Retinal pigment epithelial cell (primary cell): ENCODE measurements at regions not wholly inside any gene's neighbourhood (a gene's known extent, or its start where the extent isn't known, plus 50 kb on each side); places are given as distances from the start of the nearest gene placed in this dataset.
A peak's percentile ranks its signal among the peaks of the same experiment; 100 is the strongest.

Source experiments
- DNase-seq: peaks from one replicate; pipeline ENCODE4 v3.0.0-alpha.2; 2010; ENCODE audit warnings: low read depth
- H3K4me3 ChIP-seq: 2 replicates; pipeline ENCODE4 v1.5.1; 2011; ENCODE audit warnings: mild to moderate bottlenecking, low read length, control low read depth, moderate library complexity
- CTCF ChIP-seq: conservative IDR thresholded peaks from 2 replicates; pipeline ENCODE4 v1.5.1; 2011; ENCODE audit warnings: low read depth, low read length, control low read depth, inconsistent platforms

GRCh38 chr3:127457546-127458145 lies 132.9 kb downstream of the TPRA1 start:
- TF ChIP-seq CTCF: no peak
- no peak overlapping the region for H3K4me3 ChIP-seq
- no peak for DNase-seq

DNA sequence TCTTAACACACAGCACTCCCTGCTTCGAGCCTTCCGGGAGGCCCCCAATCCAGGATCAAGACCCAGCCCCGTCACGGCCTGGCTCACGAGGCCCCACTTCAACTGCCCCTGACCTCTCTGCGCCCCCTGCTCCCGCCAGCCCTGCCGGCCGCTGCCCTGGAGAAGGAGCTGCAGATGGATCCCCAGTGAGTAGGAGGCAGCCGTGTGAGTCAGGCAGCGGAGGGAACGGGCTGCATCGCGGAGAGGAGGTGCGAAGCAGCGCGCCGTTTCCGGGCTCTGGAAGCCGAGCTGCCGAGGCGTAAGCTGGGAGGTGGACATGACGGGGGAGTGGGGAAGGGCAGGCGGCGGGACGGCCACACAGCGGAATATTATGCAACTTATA lies 133.4 kb downstream of the TPRA1 start:
- no peak for TF ChIP-seq CTCF
- H3K4me3 ChIP-seq: no peak overlapping the region
- no peak for DNase-seq

DNA sequence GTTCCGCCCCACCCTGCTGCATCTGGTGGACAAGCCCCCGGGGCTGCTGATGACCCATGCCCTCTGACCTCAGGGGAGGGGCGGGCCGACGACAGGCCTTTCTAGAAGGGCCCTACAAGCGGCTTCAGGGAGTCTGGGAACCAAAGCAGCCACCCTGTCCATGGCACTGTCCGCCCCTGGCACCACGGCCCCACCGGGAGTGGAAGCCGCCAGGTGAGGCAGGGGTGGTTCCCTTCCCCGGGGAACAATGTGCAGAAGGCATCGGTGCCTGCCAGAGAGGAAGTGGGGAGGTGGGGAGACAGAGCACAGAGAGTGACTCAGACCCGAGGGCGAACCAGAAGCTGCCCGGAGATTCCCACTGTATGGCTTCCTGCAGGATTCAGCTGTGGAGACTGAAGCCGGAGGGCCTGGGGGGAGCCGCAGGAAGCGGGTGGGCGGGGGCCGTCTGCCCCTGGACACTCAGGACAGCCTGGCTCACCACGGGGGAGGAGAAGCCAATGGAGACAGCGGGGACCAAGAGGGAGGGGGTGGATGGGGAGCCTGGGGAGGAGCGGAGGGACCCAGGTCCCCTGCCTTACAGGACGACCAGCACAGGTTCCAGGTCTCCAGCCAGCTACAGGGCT lies 134.0 kb downstream of the TPRA1 start:
- DNase-seq: no peak

DNA sequence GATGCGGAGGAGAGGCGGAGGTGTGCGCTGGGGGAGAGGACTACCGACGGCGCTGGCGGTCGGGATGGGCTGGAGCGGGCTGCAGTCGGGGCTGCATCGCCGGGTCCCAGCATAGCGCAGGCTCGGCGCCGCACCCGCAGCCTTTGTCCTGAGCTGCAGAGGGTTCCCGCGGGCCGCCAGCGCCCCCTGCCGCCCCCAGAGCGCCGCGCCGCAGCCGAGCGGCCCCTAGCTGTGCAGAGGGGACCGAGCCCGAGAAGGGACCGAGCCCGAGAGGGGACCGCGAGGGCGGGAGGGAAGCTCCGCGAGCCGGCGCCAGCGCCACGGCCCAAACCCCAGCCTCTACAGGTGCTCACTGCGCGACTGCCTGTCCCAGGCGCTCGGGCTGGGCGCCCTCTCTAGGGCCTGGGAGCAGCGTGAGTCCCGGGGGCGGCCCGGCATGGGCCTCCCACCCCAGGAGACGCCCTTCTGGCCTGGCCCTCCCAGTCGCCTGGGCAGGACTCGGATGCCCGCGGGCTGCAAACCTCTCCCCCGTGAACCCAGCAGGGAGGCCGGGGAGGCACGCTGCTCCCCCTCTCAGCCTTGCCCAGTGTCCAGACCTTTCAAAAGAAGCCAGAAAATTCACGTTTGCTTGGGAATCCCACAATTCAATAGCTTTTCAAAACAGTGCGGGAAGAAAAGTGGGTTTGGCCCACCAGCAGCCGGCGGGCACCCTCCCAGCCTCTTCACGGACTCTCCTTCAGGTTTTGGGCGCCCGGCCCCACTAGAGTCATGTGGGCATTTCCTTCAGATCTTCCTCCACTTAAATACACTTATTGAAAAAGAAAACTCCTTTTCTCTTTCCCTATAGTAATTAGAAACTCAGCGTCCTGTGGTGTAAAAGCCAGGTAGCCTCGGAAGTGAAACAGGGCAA lies 134.7 kb downstream of the TPRA1 start:
- peak overlapping the region; percentile 35 for H3K4me3 ChIP-seq
- TF ChIP-seq CTCF: peak; percentile 70
- DNase-seq: no peak

More for the DNA sequence above, 134.0 kb downstream of the TPRA1 start:
- no peak for TF ChIP-seq CTCF
- H3K4me3 ChIP-seq: no peak overlapping the region

DNA sequence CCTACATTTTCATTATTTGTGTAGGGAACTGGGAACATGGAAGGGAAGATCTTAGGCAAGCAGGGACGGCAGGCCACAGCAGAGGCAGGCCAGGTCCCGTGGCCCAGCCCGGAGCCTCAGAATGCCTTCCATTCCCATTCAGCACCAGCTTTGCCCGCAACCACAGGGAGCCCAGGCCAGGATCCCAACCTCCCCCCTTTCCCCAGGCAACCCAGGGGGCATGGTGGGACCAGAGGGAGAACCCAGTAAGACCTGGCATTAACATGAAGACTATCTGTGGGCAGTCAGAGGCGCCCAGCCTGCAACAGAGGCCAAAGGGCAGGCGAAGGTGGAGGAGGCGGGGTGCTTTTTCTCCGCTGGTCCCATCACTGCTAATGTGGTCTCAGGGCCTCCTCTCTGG lies 135.6 kb downstream of the TPRA1 start:
- H3K4me3 ChIP-seq: no peak overlapping the region
- no peak for TF ChIP-seq CTCF
- no peak for DNase-seq

DNA sequence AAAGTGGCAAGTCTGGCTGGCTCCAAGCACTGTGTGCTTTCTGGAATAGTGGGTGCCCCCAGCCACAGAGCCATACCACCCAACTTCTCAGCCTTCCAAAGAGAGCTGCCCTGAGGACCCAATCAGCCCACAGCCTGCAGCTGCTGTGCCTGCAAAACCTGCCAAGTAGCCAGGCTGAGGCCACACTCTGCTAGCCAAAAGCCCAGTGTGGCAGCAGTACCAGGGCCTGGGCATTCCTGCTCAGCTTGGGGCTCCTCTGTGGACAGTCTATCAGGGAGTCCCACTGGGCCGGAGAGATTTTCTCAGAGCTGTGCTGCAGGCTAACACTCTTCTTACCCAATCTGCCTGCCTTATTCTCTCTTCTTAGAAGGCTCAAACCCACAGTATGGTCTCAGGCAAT lies 136.5 kb downstream of the TPRA1 start:
- TF ChIP-seq CTCF: no peak
- H3K4me3 ChIP-seq: no peak overlapping the region
- DNase-seq: no peak
